Left renal cortex interstitium (tissue), 4 donors: ENCODE measurements at regions not wholly inside any gene's neighbourhood (a gene's known extent, or its start where the extent isn't known, plus 50 kb on each side); places are given as distances from the start of the nearest gene placed in this dataset.

Experiments
- DNase-seq, 4 donors: peaks; one replicate each; pipeline ENCODE4 v3.0.0-alpha.2; 2013; ENCODE audit warnings: low read depth in 4 of 4, low spot score in 2 of 4, missing footprints in 1 of 4

DNA sequence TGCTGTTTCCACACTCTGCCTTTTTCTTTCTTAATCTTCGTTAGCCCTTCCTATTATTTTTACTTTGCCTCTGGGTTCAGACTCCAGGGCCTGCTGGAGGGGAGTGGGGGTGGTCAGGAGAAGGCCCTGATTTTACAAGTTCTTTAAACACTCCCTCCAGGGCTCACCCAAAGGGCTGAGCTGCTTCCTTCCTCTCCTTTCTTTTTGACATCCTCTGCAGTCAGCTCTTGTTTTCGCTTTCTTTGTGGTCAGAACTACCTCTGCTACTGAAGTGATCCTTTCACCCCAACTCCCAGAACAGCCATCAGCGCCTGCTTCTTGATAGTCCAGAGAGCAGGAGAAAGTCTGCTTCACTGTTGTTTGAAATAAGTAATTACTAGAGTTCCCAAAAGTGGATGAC lies 925.7 kb downstream of the EPHA4 start:
- DNase-seq, result no peak

DNA sequence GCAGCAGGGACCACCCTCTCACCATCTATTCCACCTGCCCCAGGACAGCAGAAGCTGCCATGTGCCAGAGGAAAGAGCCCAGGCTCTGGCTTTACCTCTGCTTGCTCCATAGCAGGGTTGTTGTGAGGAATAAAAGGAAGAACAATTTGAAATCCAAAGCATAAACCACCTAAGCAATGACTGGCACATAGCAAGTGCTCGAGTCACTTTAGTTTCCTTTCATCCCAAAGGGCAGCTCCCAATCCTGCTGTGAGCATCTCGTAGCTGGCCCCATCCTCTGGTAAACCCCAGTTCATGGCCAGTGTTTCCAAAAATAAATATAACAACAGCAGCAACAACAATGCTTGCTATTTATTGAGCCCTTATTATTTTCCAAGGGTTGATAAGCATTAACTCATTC lies 923.5 kb downstream of the EPHA4 start:
- DNase-seq, result no peak

DNA sequence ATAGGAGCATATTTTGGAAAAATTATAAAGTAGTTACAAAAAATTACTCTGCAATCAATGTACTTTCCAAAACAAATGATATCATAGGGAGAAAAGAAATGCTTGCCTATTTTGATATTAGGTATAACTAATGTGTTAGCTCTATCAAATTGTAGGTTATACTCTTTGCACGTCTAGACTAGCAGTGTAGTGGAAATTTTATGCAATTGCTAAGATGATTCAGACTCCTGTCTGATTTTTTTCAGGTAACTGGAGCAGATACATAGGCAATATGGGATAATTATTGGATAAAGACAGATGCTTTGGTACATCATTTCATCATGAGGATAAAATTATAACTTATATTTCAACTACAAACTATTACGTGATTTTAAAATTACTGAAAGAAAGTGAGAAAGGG lies 918.3 kb downstream of the EPHA4 start:
- no peak for DNase-seq

DNA sequence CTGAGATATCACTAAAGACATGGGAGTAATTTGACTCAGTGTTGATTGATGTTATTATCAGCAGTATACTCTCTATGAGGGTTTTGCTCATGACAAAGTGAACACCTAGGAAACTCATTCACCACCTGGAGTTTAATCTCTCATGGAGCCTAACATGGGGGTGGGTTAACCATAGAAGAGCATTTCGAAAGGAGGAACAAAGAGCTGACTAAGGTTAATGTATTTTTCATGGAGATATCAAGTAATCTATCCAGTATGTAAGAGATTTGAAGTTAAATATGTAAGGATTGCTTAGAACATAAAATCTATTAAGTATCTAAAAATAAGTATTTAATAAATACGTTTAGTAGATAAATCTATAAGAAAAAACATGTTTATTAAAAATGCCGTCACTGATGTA lies 917.8 kb downstream of the EPHA4 start:
- no peak for DNase-seq

DNA sequence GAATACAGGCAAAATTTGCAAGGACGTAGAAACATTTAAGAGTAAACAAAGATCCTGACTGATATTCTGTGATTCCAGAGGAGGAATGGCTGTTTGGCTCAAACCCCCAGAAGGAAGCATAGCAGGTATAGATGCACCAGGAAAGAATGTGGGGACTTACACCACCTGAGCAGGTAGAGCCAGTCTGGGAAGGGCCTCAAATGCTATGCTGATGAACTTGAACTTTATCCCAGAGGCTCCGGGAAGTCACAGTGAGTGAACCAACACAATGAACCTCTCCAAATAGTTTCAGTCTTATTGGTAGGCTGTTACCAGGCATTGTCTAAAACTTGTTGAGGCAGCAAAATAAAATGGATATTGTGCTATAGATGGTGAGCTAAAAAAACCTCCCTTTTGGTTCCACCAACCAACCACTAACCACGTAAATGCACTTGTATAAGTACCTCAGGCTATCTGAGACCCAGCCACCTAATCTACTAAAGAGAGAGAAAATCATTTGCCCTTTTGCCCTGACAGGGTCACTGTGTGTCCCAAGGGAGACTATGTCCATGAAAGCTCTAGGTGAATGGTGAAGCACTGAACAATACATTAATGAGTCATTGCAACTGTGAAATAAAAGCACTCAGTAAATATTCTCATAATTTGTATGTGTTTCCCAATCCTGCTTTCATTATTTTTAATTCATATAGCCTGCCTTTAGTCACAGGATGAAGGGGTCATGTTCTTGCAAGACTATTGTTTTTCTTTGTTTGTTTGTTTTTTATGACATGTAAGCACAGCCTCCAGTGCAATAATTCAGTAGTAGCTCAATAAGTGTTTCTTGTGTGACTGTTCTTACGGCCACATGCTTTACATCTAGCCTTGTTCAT lies 911.6 kb downstream of the EPHA4 start:
- no peak for DNase-seq

DNA sequence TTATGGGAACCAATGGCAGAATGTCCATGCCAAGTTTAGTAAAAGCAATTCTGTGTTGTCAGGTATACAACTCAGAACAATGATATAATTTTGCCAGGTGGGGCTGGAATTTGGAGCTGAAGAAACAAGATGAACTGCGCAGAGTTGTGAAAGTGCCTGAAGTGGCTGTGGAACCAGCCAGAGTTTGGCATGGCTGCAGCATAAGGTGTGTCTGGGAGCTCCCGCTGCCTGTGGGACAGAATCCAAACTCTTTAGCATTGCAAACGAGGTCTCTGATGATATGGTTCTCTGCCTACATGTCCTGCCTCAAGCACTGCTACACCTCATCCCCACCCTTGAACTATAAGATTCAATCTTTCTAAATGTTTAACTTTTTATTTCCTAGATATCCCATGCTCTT lies 909.7 kb downstream of the EPHA4 start:
- DNase-seq, result no peak

DNA sequence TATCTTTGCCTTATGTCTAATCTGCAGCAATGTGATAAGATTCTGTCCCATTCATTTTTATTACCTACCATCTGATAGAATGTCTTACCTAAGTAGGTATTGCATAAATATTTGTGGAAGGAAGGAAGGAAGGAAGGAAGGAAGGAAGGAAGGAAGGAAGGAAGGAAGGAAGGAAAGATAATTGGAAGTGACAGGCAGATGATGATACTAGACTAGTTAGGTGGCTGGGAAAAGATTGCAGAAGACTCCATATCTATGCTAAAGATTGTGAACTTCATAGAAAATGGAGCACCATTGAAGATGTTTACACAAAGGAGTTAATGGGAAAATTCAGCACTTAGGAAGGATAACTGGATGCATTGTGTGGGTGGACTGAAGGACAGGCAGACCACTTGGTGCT lies 909.0 kb downstream of the EPHA4 start:
- DNase-seq, result no peak

DNA sequence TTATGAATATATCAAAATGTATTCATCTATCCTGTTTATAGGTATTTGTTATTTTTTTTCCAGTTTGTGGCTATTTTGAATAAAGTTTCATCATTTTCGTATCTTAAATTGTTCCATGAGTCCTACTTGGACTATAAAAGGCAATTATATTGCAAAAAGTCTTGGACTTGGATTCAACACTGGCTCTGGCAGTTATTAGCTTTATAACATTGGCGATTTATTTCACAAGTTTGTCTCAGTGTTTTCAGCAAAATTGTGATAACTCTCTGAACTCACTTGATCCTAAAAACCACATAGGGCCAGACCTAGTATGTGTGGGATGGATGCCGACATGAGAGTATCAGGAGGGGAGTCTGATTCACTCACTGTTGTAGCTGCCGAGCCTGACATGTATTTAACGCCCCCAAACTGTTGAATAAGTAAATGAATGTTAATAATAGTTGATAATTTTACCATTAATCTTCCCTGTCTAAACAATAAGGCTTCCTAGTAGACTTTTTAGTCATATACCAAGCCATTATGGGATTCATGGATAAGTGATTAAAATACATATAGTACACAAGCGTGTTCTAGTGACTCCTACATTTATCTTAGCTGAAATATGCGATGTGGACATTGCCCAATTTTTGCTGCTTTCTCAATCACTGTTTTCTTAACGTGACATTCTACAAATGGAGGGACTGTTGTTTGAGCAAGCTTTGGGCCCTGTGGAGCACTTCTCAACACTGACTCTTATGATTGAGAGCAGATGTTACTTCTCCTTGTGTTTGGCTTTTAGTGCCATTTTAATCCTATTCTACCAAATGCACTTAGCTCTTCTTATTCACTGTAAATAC lies 907.6 kb downstream of the EPHA4 start:
- no peak for DNase-seq

DNA sequence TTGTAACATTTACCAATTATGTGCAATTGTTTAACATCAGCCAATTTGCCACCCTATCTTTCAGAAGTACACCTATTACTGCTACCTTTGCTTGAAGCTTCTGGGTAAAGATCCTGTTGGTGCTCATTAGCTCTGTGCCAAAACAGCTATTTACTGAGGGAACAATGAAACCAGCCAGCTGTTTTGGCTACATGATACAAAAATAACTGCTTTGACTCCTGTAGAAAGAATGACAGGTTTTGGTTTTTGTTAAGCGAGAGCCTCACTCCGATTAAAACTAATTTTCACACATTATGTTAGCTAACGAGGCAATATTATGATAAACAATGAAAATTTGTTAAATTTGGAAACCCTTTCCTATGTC lies 907.0 kb downstream of the EPHA4 start:
- no peak for DNase-seq

DNA sequence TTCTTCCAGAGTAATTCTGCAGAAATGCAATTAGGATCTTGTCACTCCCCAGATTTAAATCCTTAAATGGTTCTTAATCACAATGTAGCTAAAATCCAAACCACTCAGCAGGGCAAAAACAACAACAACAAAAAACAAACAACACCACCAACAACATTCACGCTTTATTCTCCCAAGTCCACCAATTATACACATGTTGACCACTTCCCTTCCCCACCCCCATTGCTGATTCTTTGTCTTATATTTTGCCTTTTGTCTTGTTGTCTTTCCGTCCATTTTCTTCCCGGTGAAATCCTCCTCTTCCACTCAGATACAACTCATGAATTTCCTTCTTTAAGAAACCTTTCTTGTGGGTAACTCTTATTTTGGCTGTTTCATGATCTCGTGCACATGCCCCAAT lies 902.8 kb downstream of the EPHA4 start:
- no peak for DNase-seq

DNA sequence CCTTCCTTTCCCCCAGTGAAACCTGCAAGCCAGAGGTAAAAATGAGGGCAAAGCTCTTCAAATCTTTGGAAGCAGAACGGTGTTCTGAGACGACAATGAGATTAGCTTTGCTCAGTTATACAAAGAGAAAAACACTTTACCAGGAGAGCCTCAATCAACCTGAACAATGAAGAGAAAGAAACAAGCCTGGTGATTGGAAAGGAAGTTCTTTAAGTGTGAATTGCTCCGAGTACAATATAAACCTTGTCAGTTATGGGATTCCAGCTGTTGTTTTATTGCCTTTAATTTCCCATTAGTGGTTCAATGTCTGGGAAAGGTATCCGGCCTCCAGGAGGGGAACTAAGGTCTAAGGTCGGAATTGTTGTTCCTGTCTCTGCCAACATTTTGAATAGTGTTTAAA lies 901.6 kb downstream of the EPHA4 start:
- DNase-seq, result no peak

DNA sequence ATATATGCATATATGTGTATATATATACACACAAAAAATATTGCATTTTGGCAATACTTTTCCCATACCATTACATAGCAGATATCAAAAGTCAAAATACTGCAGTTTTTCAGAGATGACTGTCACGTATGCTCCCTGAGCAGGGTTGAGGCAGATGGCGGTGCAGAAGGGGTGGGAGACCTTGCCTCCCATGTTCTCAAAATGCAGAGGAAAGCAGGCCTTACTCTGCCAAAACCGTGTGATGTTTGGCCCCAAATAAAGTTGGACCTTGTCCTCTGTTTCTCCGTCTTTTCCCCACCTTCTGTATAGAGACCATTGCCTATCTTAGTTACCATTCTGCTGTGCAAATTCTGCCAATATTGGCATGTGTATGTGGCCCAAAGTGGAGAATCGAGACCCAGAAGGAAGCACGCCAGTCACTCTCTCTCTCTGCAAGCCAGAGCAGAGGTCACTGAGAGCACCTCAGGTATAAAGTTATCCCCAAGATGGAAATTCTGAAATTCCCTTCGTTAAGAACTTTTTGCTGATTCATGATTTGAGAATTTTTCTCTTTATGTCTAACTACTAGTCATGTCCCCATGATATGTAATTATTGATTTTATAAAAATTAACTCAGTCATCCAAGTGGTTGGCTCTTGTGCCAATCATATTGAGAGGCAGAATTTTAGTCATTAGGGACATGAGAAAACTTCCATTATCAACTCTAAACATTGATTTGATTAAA lies 898.8 kb downstream of the EPHA4 start:
- DNase-seq, result no peak

DNA sequence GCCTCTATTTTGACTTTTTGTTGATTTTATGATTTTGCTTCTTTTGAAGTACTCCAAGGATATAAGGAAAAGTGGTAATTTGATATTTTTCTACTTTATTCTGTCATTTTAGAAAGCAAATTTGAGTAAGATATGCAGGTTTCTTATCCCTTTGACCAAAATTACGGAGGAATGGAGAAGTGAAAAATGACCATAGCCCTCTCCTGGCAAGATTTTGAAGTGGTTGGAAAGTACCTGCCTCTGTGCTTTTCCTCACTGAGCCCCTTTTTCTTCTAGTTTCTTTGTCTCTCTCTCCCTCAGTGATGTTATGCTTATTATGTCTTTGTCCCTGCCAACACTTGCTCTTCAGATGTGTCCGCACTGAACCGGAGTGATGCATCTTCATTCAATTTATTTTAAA lies 898.1 kb downstream of the EPHA4 start:
- DNase-seq, result no peak

DNA sequence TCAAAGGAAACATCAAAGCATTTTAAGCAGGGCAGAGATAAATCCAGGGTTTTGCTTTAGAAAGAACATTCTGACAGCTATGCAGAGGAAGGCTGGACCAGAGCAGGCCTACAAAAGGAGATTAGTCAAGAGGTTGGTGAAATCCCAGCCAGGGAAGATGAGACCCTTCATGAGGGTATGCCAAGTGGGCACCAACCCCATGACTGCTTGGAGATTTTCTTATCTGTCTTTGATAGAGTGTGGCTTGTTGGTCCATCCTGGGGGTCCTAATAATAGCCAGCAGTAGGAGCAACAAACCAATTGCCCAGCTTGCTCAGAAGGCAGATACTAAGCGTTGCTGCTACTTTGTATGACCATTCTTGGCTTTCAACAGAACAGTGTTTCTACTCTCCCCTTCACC lies 895.4 kb downstream of the EPHA4 start:
- no peak for DNase-seq

DNA sequence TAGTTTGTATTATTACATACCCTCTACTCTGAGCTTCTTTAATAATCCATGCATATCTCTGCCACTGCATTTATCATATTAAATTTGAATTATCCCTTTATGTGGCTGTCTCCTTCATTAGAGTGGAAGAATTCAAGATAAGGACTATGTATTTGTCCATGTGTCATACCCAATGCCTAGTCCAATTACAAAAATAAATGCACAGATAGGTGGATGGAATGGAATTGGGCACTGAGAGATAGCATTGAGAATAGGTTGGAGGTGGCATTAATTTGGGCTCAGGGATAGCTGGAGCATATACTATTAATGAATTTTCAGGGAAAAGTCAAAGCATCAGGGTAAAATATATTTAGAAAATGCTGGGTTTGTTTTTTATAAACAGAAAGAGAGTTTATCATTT lies 893.2 kb downstream of the EPHA4 start:
- no peak for DNase-seq

DNA sequence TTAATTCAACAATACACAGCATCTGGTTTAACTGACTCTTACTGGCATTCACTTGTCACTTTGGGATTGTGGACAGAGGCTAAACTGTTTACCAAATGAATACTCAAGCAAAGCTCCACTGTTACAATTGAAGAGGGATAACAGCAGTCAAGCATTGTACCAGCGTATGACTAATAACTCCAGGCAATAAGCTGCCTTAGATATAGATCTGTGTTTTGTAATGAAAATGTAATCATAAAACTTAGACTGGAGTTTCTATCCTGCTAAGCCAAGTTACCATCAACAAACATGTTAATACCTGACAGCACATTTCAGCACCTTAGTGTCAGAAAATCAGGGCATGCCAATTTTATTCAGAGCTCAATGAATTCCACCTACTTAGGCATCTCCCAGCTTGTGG lies 889.5 kb downstream of the EPHA4 start:
- no peak for DNase-seq

DNA sequence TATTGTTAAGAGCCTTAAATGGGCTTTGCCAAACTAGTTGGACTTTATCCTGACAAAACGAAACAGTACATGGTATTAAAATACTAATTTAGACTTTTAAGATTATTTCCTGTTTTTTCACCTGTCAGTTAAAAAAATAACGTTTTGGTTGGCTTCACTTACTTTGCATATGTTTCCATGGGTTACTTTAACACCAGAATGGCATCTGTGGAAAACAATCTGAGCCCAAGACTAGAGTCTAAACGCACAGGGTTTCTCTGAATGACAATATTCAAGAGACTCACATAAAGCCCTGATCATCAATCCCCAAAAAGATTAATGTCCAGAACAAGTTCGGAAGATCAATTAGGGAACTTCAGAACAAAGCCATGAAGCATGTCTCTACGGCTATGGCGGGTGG lies 888.0 kb downstream of the EPHA4 start:
- no peak for DNase-seq

DNA sequence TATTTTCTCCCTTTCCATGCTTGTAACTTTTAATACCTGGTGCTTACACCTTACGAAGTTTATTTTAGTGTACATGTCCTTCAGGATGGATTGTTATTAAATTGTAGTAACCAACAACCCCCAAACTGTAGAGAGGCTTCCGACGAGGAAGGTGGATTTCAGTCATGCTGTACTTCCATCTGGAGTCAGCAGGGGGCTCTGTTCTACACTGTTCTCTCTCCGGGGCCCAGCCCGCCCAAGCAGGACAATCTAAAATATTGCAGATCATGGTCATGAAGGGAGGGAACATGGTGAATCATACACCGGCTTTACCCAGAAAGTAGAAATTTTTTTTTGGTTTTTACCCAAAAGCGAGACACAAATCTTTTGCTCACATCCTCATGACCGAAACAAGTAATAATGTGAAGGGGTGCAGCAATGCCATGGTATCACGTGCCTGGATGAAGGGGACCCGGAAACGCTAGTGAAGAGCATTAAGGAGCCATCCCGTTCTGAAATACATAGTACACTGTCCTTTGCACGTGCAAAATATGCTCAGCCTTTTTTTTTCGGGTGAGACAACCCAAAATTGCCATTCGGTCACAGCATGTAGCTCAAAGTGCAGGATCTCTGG lies 884.8 kb downstream of the EPHA4 start:
- peak; percentile 19 to 37 (median 28) for DNase-seq

DNA sequence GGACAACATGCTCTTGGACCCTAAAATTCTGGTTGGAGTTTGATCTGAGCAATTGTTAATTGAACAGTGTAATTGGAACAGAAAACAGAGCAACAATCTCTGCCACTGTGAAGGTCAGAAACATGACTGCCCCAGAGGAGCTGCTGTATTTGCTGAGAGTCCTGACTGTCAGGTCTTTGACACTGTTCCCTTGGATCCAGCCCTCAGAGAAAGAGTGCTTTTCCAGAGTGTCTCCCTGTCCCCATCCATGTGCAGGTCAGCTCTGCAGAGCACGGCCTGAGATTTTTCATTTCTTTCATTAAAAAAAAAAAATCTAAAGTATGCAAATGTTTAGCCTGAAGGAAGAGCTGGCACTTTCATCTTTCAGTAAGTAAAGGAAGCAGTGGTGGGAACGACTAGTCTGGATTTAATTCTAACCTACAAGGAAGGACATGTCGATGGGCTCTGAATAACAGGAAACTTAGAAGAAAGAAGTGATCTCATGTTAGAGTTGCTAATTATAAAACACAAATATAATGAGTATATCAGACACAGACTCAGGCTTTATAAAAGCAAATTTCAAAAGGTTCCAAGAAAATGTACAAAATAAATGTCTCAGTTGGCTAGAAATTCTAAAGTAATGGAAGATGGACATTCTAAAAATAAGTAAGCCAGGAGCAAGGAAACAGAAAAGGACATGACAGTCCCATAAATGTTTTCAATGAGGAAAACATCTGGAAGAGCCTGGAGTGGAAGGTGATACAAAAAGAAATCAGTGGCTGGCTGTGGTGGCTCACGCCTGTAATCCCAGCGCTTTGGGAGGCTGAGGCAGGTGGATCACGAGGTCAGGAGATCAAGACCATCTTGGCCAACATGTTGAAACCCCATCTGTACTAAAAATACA lies 876.5 kb downstream of the EPHA4 start:
- no peak for DNase-seq

DNA sequence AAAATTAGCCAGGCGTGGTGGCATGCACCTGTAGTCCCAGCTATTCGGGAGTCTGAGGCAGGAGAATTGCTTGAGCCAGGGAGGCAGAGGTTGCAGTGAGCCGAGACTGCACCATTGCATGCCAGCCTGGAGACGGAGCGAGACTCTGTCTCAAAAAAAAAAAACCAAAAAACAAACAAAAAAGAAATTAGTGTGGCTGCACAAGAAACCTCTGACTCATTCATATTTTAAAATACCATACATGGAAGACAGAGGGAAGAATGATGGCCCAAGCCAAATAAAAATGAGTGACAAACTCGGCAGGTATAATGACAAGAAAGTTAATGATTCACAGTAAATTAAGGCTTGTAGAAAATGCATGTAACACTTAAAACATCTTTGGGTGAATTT lies 875.8 kb downstream of the EPHA4 start:
- DNase-seq, result no peak
